Hepatocyte (in vitro differentiated cells): ENCODE measurements at regions not wholly inside any gene's neighbourhood (a gene's known extent, or its start where the extent isn't known, plus 50 kb on each side); places are given as distances from the start of the nearest gene placed in this dataset.

Experiments
- DNase-seq: peaks from one replicate; pipeline ENCODE4 v3.0.0-alpha.2; 2016; ENCODE audit warnings: low spot score
- H2AFZ ChIP-seq: fragments of 200-600 bp; sonication (generic); 2 replicates; pipeline ENCODE4 v1.6.0; 2016; ENCODE audit warnings: antibody characterized with exemption, mild to moderate bottlenecking
- H3K27ac ChIP-seq: fragments of 200-600 bp; sonication (generic); 2 replicates; pipeline ENCODE4 v1.5.1; 2016; ENCODE audit warnings: mild to moderate bottlenecking
- H3K27me3 ChIP-seq: fragments of 200-600 bp; sonication (generic); 2 replicates; pipeline ENCODE4 v1.6.1; 2016
- H3K36me3 ChIP-seq: fragments of 200-600 bp; sonication (generic); replicated peaks from 2 replicates; pipeline ENCODE4 v1.5.1; 2016; ENCODE audit warnings: low read depth; ENCODE audit not compliant: insufficient read depth
- H3K4me1 ChIP-seq: fragments of 200-600 bp; sonication (generic); 2 replicates; pipeline ENCODE4 v1.5.1; 2016; ENCODE audit warnings: mild to moderate bottlenecking, moderate library complexity; ENCODE audit not compliant: insufficient read depth
- H3K4me2 ChIP-seq: fragments of 200-600 bp; sonication (generic); 2 replicates; pipeline ENCODE4 v1.6.0; 2016
- H3K4me3 ChIP-seq: fragments of 200-600 bp; sonication (generic); 2 replicates; pipeline ENCODE4 v1.5.1; 2016; ENCODE audit warnings: mild to moderate bottlenecking
- H3K79me2 ChIP-seq: fragments of 200-600 bp; sonication (generic); 2 replicates; pipeline ENCODE4 v1.6.0; 2017; ENCODE audit warnings: mild to moderate bottlenecking
- H3K9me2 ChIP-seq: fragments of 200-600 bp; sonication (generic); replicated peaks from 2 replicates; pipeline ENCODE4 v1.6.0; 2017; ENCODE audit warnings: mild to moderate bottlenecking; ENCODE audit not compliant: insufficient read depth
- H3K9me3 ChIP-seq: fragments of 200-600 bp; sonication (generic); 2 replicates; pipeline ENCODE4 v1.5.1; 2016; ENCODE audit warnings: low read depth, mild to moderate bottlenecking
- H4K20me1 ChIP-seq: fragments of 200-600 bp; sonication (generic); 2 replicates; pipeline ENCODE4 v1.6.0; 2016; ENCODE audit warnings: mild to moderate bottlenecking; ENCODE audit not compliant: insufficient read depth, poor library complexity, severe bottlenecking
- EZH2 ChIP-seq: fragments of 200-600 bp; sonication (generic); IDR thresholded peaks from 2 replicates; pipeline ENCODE4 v1.6.1; 2016; ENCODE audit warnings: antibody characterized with exemption, mild to moderate bottlenecking, borderline replicate concordance
- EZH2phosphoT487 ChIP-seq: fragments of 200-600 bp; sonication (generic); IDR thresholded peaks from one replicate; pipeline ENCODE4 v1.6.1; 2018; ENCODE audit warnings: antibody characterized with exemption, mild to moderate bottlenecking, low read depth, moderate library complexity; ENCODE audit not compliant: unreplicated experiment, severe bottlenecking
- WGBS: methylation state at CpG from one replicate; pipeline ENCODE4 v1.1.6; 2016; ENCODE audit warnings: low lambda C conversion rate; ENCODE audit errors: missing lambda C conversion rate; 5-methylcytosine and 5-hydroxymethylcytosine counted together
- TF ChIP-seq, protein P1 (sequence below): fragments of 200-600 bp; sonication (generic); IDR thresholded peaks from 2 replicates; pipeline ENCODE4 v1.5.1; 2016; ENCODE audit warnings: antibody characterized with exemption, mild to moderate bottlenecking; ENCODE audit not compliant: poor library complexity

DNA sequence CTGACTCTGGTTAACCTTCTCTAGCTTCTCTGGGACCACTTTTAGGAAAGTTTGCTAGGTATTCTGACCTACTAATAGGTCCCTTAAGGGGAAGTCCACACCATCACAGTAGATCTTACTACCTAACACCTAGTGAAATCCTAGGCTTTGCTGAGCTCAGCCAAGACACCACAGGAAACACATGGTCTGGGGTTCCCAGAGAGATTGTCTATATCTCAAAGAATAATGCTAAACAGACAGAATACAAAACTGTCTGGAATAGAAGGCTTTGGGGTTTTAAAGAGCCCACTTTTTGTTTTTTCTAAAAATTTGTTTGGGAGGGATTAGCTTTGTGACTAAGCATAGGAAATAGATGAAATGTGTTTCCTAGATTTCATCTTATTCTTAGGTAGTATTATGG is 395.1 kb downstream of the ARHGEF28 start:
- Histone ChIP-seq H2AFZ (no peak overlapping the region), H3K79me2 (no peaks in the 10 kb centered on the region), H3K4me2 (no peak overlapping the region), H3K9me2 (no peaks in the 10 kb centered on the region), H3K27ac (no peak overlapping the region), H3K4me1 (no peaks in the 10 kb centered on the region), H4K20me1 (no peaks in the 10 kb centered on the region), H3K4me3 (no peak overlapping the region), H3K36me3 (no peaks in the 10 kb centered on the region), H3K9me3 (no peaks in the 10 kb centered on the region), H3K27me3 (no peaks in the 10 kb centered on the region)
- DNase-seq = no peak
- no peak for TF ChIP-seq EZH2
- TF ChIP-seq, protein P1, sequence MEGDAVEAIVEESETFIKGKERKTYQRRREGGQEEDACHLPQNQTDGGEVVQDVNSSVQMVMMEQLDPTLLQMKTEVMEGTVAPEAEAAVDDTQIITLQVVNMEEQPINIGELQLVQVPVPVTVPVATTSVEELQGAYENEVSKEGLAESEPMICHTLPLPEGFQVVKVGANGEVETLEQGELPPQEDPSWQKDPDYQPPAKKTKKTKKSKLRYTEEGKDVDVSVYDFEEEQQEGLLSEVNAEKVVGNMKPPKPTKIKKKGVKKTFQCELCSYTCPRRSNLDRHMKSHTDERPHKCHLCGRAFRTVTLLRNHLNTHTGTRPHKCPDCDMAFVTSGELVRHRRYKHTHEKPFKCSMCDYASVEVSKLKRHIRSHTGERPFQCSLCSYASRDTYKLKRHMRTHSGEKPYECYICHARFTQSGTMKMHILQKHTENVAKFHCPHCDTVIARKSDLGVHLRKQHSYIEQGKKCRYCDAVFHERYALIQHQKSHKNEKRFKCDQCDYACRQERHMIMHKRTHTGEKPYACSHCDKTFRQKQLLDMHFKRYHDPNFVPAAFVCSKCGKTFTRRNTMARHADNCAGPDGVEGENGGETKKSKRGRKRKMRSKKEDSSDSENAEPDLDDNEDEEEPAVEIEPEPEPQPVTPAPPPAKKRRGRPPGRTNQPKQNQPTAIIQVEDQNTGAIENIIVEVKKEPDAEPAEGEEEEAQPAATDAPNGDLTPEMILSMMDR = no peak
- TF ChIP-seq EZH2phosphoT487 = no peak

DNA sequence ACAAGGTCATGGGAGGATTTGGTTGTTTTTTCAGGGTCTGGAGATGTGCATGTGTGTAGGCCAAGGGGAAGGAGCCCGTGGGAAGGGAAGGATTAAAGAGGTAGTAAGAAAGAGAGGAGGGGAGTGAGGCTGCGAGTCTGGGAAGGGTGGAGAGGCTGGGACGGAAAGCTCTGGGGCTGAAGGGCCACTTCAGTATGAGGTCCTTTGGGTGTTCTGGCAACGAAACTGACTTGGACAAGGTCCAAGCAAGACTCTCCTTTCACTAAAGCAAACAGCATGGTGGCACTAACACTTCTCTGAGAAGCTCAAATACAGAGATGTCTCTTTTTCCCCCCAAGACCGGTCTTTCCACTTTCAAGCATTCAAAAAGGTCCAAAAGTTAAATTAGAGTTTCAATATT is 394.5 kb downstream of the ARHGEF28 start:
- H3K4me1 ChIP-seq = no peaks in the 10 kb centered on the region
- no peaks in the 10 kb centered on the region for H4K20me1 ChIP-seq
- no peaks in the 10 kb centered on the region for H3K36me3 ChIP-seq
- no peaks in the 10 kb centered on the region for H3K79me2 ChIP-seq
- H3K4me3 ChIP-seq = no peak overlapping the region
- no peaks in the 10 kb centered on the region for H3K9me2 ChIP-seq
- no peak overlapping the region for H3K4me2 ChIP-seq
- H3K27me3 ChIP-seq = no peaks in the 10 kb centered on the region
- no peak for TF ChIP-seq EZH2phosphoT487
- no peak for TF ChIP-seq EZH2
- TF ChIP-seq, protein P1 = no peak
- H3K27ac ChIP-seq = no peak overlapping the region
- no peak overlapping the region for H2AFZ ChIP-seq
- 88% methylated on average over 5 of the region's 5 CpGs for WGBS
- no peaks in the 10 kb centered on the region for H3K9me3 ChIP-seq
- no peak for DNase-seq

DNA sequence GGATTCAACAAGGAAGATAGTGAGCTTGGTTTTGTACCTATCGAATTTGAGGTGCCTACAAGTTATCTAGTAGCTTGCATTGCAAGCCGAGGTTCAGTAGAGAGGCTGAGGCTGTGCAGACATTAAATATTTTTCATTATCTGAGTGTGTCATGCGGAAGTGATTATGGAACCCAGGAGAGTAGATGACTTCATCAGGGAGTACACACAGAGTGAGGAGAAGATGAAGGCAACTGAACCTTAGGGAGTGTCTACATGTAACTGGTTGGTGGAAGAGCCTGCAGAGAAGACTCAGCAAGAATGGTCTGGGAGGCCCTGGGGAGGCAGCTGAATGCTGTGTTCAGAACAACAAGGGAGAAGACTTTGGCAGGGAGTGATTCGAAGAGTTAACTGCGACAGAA is 393.9 kb downstream of the ARHGEF28 start:
- Histone ChIP-seq H3K79me2 (no peaks in the 10 kb centered on the region), H3K9me2 (no peaks in the 10 kb centered on the region), H4K20me1 (no peaks in the 10 kb centered on the region), H3K4me1 (no peaks in the 10 kb centered on the region), H2AFZ (no peak overlapping the region), H3K4me2 (no peak overlapping the region), H3K27me3 (no peaks in the 10 kb centered on the region), H3K4me3 (no peak overlapping the region), H3K9me3 (no peaks in the 10 kb centered on the region), H3K27ac (no peak overlapping the region), H3K36me3 (no peaks in the 10 kb centered on the region)
- 95% methylated on average over 5 of the region's 5 CpGs for WGBS
- no peak for DNase-seq
- TF ChIP-seq EZH2 = no peak

DNA sequence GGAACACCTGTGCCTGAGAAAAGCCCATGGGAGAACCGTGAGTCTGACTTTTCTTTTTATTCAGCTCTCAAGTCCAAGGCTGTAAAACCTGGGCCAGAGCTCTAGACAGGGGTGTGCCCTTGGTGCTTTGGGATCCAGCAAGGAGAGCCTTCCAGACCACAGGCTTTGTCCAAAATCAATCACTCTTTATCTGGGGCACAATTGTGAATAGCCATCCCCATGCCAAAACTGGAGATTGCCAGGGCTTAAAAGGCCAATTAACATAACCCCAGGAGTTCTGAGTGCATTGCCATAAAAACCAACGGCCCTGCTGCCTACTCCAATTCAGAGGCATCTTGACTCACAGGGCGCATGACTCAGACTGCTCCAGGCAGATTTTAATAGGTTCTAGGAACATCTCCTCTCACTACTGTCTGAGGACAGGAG is 391.8 kb downstream of the ARHGEF28 start:
- no peak overlapping the region for H2AFZ ChIP-seq

More for the DNA sequence above, 391.8 kb downstream of the ARHGEF28 start:
- no peaks in the 10 kb centered on the region for H3K36me3 ChIP-seq
- no peaks in the 10 kb centered on the region for H3K9me3 ChIP-seq
- no peak overlapping the region for H3K4me3 ChIP-seq
- H4K20me1 ChIP-seq = no peaks in the 10 kb centered on the region
- 52% methylated on average over 3 of the region's 3 CpGs for WGBS
- H3K27ac ChIP-seq = no peak overlapping the region
- H3K4me2 ChIP-seq = no peak overlapping the region
- TF ChIP-seq, protein P1 = no peak
- TF ChIP-seq EZH2phosphoT487 (no peak), EZH2 (no peak)
- no peaks in the 10 kb centered on the region for H3K79me2 ChIP-seq
- H3K9me2 ChIP-seq = no peaks in the 10 kb centered on the region
- H3K27me3 ChIP-seq = no peaks in the 10 kb centered on the region
- DNase-seq = peak; percentile 42
- H3K4me1 ChIP-seq = no peaks in the 10 kb centered on the region
